SK-N-SH treated with all-trans-retinoic acid at 6 μM for 48 hours (cell line): ENCODE measurements at regions not wholly inside any gene's neighbourhood (a gene's known extent, or its start where the extent isn't known, plus 50 kb on each side); places are given as distances from the start of the nearest gene placed in this dataset.

ENCODE experiments used
- ATAC-seq: fragments of 200-7000 bp; cut with Tn5 transposase; 3 replicates; pipeline ENCODE4 v1.9.1; 2020; ENCODE audit warnings: mild to moderate bottlenecking, moderate library complexity
- ARNTL ChIP-seq: fragments of 450-650 bp; formaldehyde crosslinking; IDR thresholded peaks from 2 replicates; pipeline ENCODE4 v1.5.0; 2020; ENCODE audit warnings: low read depth, mild to moderate bottlenecking, moderate library complexity, borderline replicate concordance
- BACH2 ChIP-seq: fragments of 250-450 bp; sonication (Bioruptor Pico); IDR thresholded peaks from 2 replicates; pipeline ENCODE4 v1.9.0; 2021; ENCODE audit warnings: mild to moderate bottlenecking, borderline replicate concordance
- CSDC2 ChIP-seq: fragments of 250-450 bp; sonication (Bioruptor Pico); IDR thresholded peaks from 2 replicates; pipeline ENCODE4 v1.5.0; 2020; ENCODE audit warnings: mild to moderate bottlenecking, moderate library complexity
- ESRRG ChIP-seq: fragments of 250-450 bp; sonication (Bioruptor Pico); IDR thresholded peaks from 2 replicates; pipeline ENCODE4 v1.6.1; 2021; ENCODE audit warnings: mild to moderate bottlenecking
- GLIS3 ChIP-seq: fragments of 250-450 bp; sonication (Bioruptor Pico); IDR thresholded peaks from 2 replicates; pipeline ENCODE4 v1.5.0; 2020; ENCODE audit warnings: mild to moderate bottlenecking, moderate library complexity
- ISL1 ChIP-seq: fragments of 250-450 bp; sonication (Bioruptor Pico); IDR thresholded peaks from 2 replicates; pipeline ENCODE4 v2.1.2; 2022; ENCODE audit warnings: mild to moderate bottlenecking, moderate library complexity
- OSR1 ChIP-seq: fragments of 250-450 bp; sonication (Bioruptor Pico); IDR thresholded peaks from 2 replicates; pipeline ENCODE4 v1.8.0; 2022; ENCODE audit warnings: moderate library complexity, mild to moderate bottlenecking, inconsistent platforms
- PPARA ChIP-seq: fragments of 250-450 bp; sonication (Bioruptor Pico); IDR thresholded peaks from 2 replicates; pipeline ENCODE4 v1.5.0; 2020; ENCODE audit warnings: mild to moderate bottlenecking, borderline replicate concordance
- RARB ChIP-seq: fragments of 250-450 bp; sonication (Bioruptor Pico); IDR thresholded peaks from 2 replicates; pipeline ENCODE4 v1.8.0; 2021; ENCODE audit warnings: mild to moderate bottlenecking, moderate library complexity
- SNAI2 ChIP-seq: fragments of 250-450 bp; sonication (Bioruptor Pico); IDR thresholded peaks from 2 replicates; pipeline ENCODE4 v1.5.0; 2020; ENCODE audit warnings: mild to moderate bottlenecking, moderate library complexity
- TCF4 ChIP-seq: fragments of 250-450 bp; sonication (Bioruptor Pico); IDR thresholded peaks from 2 replicates; pipeline ENCODE4 v1.8.0; 2021; ENCODE audit warnings: mild to moderate bottlenecking, moderate library complexity, borderline replicate concordance
- TOX ChIP-seq: fragments of 250-450 bp; sonication (Bioruptor Pico); IDR thresholded peaks from 2 replicates; pipeline ENCODE4 v1.8.0; 2021; ENCODE audit warnings: mild to moderate bottlenecking, moderate library complexity, borderline replicate concordance
- ZFP3 ChIP-seq: fragments of 250-450 bp; sonication (Bioruptor Pico); IDR thresholded peaks from 2 replicates; pipeline ENCODE4 v1.5.0; 2020; ENCODE audit warnings: mild to moderate bottlenecking, moderate library complexity
- ZFP30 ChIP-seq: fragments of 450-650 bp; formaldehyde crosslinking; IDR thresholded peaks from 2 replicates; pipeline ENCODE4 v1.5.0; 2022; ENCODE audit warnings: mild to moderate bottlenecking, moderate library complexity
- ZNF565 ChIP-seq: fragments of 450-650 bp; formaldehyde crosslinking; conservative IDR thresholded peaks from 2 replicates; pipeline ENCODE4 v1.5.0; 2020; ENCODE audit warnings: low read depth, mild to moderate bottlenecking, moderate library complexity
- ZNF8 ChIP-seq: fragments of 450-650 bp; formaldehyde crosslinking; IDR thresholded peaks from 2 replicates; pipeline ENCODE4 v1.5.0; 2020; ENCODE audit warnings: mild to moderate bottlenecking, moderate library complexity
- TF ChIP-seq, protein P1 (sequence below): fragments of 250-450 bp; sonication (Bioruptor Pico); IDR thresholded peaks from 2 replicates; pipeline ENCODE4 v1.8.0; 2021; ENCODE audit warnings: low read depth, mild to moderate bottlenecking, moderate library complexity, borderline replicate concordance
- TF ChIP-seq, protein P2 (sequence below): fragments of 250-450 bp; sonication (Bioruptor Pico); IDR thresholded peaks from 2 replicates; pipeline ENCODE4 v1.8.0; 2020; ENCODE audit warnings: mild to moderate bottlenecking, moderate library complexity, borderline replicate concordance
- TF ChIP-seq, protein P3 (sequence below): fragments of 250-450 bp; sonication (Bioruptor Pico); IDR thresholded peaks from 2 replicates; pipeline ENCODE4 v1.5.0; 2020; ENCODE audit warnings: mild to moderate bottlenecking, moderate library complexity
- TF ChIP-seq, protein P4 (sequence below): fragments of 250-450 bp; sonication (Bioruptor Pico); IDR thresholded peaks from 2 replicates; pipeline ENCODE4 v1.5.1; 2020; ENCODE audit warnings: low read depth, mild to moderate bottlenecking, moderate library complexity

DNA sequence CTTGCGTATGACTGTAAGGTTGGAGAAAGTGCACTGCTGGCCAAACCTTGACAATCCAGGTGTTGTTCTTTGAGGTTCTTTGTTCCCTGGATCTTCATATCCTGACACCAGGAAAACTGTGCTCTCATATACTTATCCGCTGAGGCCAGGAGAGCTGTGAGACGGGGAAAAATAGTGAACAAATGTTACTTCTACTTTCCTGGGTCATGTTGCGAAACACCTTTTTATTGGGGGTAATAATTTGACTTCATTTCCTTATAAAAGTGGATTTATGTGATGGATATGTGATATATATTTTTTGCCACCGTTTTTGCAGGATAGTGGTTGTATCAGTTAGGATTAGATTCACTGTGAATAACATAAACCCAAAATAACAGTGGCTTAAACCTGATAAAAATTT, 336.1 kb downstream of the OSR1 start:
- no peak for ATAC-seq
- TF ChIP-seq, protein P1, sequence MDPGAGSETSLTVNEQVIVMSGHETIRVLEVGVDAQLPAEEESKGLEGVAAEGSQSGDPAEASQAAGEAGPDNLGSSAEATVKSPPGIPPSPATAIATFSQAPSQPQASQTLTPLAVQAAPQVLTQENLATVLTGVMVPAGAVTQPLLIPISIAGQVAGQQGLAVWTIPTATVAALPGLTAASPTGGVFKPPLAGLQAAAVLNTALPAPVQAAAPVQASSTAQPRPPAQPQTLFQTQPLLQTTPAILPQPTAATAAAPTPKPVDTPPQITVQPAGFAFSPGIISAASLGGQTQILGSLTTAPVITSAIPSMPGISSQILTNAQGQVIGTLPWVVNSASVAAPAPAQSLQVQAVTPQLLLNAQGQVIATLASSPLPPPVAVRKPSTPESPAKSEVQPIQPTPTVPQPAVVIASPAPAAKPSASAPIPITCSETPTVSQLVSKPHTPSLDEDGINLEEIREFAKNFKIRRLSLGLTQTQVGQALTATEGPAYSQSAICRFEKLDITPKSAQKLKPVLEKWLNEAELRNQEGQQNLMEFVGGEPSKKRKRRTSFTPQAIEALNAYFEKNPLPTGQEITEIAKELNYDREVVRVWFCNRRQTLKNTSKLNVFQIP (CRISPR knock-in tag): no peak
- TF ChIP-seq RARB (CRISPR knock-in tag) (no peak), OSR1 (CRISPR knock-in tag) (no peak)
- TF ChIP-seq, all 23 proteins: peak for 0

DNA sequence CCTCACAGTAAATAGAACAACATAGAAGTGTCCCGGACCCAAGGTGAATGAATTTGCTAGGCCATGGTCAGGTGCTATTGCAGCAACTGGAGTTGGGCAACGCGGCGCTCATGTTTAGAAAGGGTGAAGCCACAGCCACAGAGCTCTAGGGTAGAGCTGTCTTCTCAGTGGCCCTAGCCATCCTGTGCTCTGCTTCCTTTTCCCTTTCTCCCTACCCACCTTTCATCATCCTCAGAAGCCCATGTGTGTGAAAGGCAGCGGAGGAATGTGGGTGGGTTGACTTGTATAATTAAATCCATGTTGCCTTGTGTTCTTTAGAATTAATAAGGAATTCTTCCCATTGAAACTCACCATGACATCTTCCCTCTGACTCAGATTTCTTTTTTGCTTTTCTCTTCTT, 336.7 kb downstream of the OSR1 start:
- TF ChIP-seq ZFP30 (CRISPR knock-in tag) (no peak), ARNTL (CRISPR knock-in tag) (no peak), BACH2 (CRISPR knock-in tag) (no peak), CSDC2 (CRISPR knock-in tag) (no peak), SNAI2 (CRISPR knock-in tag) (no peak), ISL1 (CRISPR knock-in tag) (no peak), TOX (CRISPR knock-in tag) (no peak), GLIS3 (CRISPR knock-in tag) (no peak), ZNF8 (no peak)
- TF ChIP-seq, protein P2, sequence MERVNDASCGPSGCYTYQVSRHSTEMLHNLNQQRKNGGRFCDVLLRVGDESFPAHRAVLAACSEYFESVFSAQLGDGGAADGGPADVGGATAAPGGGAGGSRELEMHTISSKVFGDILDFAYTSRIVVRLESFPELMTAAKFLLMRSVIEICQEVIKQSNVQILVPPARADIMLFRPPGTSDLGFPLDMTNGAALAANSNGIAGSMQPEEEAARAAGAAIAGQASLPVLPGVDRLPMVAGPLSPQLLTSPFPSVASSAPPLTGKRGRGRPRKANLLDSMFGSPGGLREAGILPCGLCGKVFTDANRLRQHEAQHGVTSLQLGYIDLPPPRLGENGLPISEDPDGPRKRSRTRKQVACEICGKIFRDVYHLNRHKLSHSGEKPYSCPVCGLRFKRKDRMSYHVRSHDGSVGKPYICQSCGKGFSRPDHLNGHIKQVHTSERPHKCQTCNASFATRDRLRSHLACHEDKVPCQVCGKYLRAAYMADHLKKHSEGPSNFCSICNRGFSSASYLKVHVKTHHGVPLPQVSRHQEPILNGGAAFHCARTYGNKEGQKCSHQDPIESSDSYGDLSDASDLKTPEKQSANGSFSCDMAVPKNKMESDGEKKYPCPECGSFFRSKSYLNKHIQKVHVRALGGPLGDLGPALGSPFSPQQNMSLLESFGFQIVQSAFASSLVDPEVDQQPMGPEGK (CRISPR knock-in tag): no peak
- peak; percentile 86 for ATAC-seq

DNA sequence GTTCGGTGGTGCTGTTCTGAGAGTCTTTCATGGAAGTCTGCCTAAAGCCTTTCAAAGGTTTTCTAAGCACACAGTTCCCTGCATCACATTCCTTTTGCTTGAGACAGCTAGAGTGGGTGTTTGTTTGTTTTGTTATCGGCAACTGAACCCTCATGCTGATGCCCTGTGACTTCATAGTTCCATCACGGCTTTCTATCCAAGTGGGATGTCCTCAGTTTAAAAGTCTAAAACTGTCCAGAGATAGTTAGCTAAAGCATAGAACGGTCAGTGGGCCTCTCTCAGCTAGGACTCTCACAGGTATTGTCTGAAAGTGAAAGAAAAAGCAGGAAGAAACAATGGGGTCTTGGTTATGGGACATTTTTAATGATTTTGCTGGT, 337.3 kb downstream of the OSR1 start:
- TF ChIP-seq ARNTL (CRISPR knock-in tag) (no peak), TOX (CRISPR knock-in tag) (no peak), TCF4 (no peak), PPARA (CRISPR knock-in tag) (no peak), BACH2 (CRISPR knock-in tag) (no peak), ZNF565 (CRISPR knock-in tag) (no peak)
- TF ChIP-seq, protein P3, sequence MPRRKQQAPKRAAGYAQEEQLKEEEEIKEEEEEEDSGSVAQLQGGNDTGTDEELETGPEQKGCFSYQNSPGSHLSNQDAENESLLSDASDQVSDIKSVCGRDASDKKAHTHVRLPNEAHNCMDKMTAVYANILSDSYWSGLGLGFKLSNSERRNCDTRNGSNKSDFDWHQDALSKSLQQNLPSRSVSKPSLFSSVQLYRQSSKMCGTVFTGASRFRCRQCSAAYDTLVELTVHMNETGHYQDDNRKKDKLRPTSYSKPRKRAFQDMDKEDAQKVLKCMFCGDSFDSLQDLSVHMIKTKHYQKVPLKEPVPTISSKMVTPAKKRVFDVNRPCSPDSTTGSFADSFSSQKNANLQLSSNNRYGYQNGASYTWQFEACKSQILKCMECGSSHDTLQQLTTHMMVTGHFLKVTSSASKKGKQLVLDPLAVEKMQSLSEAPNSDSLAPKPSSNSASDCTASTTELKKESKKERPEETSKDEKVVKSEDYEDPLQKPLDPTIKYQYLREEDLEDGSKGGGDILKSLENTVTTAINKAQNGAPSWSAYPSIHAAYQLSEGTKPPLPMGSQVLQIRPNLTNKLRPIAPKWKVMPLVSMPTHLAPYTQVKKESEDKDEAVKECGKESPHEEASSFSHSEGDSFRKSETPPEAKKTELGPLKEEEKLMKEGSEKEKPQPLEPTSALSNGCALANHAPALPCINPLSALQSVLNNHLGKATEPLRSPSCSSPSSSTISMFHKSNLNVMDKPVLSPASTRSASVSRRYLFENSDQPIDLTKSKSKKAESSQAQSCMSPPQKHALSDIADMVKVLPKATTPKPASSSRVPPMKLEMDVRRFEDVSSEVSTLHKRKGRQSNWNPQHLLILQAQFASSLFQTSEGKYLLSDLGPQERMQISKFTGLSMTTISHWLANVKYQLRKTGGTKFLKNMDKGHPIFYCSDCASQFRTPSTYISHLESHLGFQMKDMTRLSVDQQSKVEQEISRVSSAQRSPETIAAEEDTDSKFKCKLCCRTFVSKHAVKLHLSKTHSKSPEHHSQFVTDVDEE (CRISPR knock-in tag): no peak
- TF ChIP-seq, protein P2 (CRISPR knock-in tag): no peak
- ATAC-seq: peak; percentile 89

DNA sequence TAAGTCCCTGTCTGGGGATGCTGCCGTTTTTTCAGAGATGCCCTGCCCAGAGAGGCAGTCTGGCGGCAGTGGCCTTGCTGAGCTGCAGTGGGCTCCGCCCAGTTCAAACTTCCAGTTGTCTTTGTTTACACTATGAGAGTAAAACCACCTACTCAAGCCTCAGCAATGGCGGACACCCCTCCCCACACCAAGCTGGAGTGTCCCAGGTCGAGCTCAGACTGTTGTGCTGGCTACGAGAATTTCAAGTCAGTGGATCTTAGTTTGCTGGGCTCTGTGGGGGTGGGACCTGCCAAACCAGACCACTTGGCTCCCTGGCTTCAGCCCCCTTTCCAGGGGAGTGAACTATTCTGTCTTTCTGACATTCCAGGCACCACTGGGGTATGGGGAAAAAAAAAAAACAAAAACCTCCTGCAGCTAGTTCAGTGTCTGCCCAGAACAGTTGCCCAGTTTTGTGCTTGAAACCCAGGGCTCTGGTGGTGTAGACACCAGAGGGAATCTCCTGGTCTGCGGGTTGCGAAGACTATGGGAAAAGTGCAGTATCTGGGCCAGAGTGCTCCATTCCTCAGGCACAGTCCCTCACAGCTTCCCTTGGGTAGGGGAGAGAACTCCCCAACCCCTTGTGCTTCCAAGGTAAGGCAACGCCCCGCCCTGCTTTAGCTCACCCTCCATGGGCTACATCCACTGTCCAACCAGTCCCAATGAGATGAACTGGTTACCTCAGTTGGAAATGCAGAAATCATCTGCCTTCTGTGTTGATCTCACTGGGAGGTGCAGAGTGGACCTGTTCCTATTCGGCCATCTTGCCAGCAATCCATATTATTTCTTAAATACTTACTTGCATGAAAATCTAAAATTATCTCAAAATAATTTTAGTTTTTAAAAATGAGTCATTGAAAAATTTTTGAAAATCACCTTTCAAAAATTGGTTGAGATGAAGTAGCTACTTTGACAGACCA, 338.0 kb downstream of the OSR1 start:
- peak; percentile 18 for ATAC-seq
- TF ChIP-seq SNAI2 (CRISPR knock-in tag): no peak
- TF ChIP-seq BACH2 (CRISPR knock-in tag): no peak
- TF ChIP-seq, protein P4, sequence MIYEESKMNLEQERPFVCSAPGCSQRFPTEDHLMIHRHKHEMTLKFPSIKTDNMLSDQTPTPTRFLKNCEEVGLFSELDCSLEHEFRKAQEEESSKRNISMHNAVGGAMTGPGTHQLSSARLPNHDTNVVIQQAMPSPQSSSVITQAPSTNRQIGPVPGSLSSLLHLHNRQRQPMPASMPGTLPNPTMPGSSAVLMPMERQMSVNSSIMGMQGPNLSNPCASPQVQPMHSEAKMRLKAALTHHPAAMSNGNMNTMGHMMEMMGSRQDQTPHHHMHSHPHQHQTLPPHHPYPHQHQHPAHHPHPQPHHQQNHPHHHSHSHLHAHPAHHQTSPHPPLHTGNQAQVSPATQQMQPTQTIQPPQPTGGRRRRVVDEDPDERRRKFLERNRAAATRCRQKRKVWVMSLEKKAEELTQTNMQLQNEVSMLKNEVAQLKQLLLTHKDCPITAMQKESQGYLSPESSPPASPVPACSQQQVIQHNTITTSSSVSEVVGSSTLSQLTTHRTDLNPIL (CRISPR knock-in tag): no peak
- no peak for TF ChIP-seq ZFP3 (CRISPR knock-in tag)
- no peak for TF ChIP-seq TOX (CRISPR knock-in tag)
- TF ChIP-seq RARB (CRISPR knock-in tag): no peak
- TF ChIP-seq GLIS3 (CRISPR knock-in tag): no peak
- TF ChIP-seq, protein P2 (CRISPR knock-in tag): no peak
- no peak for TF ChIP-seq ZFP30 (CRISPR knock-in tag)
- TF ChIP-seq OSR1 (CRISPR knock-in tag): no peak
- TF ChIP-seq ESRRG: no peak
